Peyer's patch (tissue), 4 donors: ENCODE measurements at regions not wholly inside any gene's neighbourhood (a gene's known extent, or its start where the extent isn't known, plus 50 kb on each side); places are given as distances from the start of the nearest gene placed in this dataset.

Source experiments
- DNase-seq, 3 donors: peaks; one replicate each; pipeline ENCODE4 v3.0.0-alpha.2; 2017 to 2019
- H3K27ac ChIP-seq, 4 donors: fragments of 200-600 bp; sonication (generic); one replicate each; pipeline ENCODE4 v1.5.1; 2016 to 2019
- H3K27me3 ChIP-seq, 2 donors: fragments of 200-600 bp; sonication (generic); one replicate each; pipeline ENCODE4 v1.5.1; 2019
- H3K36me3 ChIP-seq, 3 donors: fragments of 200-600 bp; sonication (generic); one replicate each; pipeline ENCODE4 v1.5.1; 2016 to 2019
- H3K4me1 ChIP-seq, 4 donors: fragments of 200-600 bp; sonication (generic); one replicate each; pipeline ENCODE4 v1.5.1; 2016 to 2019
- H3K4me3 ChIP-seq, 4 donors: fragments of 200-600 bp; sonication (generic); 1 replicate in 3 of 4; 2 replicates in 1 of 4; pipeline ENCODE4 v1.5.1; 2016 to 2019; ENCODE audit warnings: mild to moderate bottlenecking in 1 of 4
- H3K9me3 ChIP-seq, 4 donors: fragments of 200-600 bp; sonication (generic); one replicate each; pipeline ENCODE4 v1.5.1; 2016 to 2019; ENCODE audit warnings: mild to moderate bottlenecking in 1 of 4
- POLR2A ChIP-seq, 2 donors: fragments of 450-650 bp; IDR thresholded peaks; one replicate each; pipeline ENCODE4 v1.5.1; 2017; ENCODE audit warnings: antibody characterized with exemption in 2 of 2, mild to moderate bottlenecking in 2 of 2, moderate library complexity in 2 of 2
- TF ChIP-seq, protein P1 (sequence below), 6 experiments: fragments of 450-650 bp in 4 of 6; fragments of 200-600 bp in 2 of 6; sonication (generic) in 1 of 6; IDR thresholded peaks; one replicate each; pipeline ENCODE4 v1.5.1; 2017 to 2019; ENCODE audit warnings: antibody characterized with exemption in 6 of 6, mild to moderate bottlenecking in 3 of 6, moderate library complexity in 1 of 6

DNA sequence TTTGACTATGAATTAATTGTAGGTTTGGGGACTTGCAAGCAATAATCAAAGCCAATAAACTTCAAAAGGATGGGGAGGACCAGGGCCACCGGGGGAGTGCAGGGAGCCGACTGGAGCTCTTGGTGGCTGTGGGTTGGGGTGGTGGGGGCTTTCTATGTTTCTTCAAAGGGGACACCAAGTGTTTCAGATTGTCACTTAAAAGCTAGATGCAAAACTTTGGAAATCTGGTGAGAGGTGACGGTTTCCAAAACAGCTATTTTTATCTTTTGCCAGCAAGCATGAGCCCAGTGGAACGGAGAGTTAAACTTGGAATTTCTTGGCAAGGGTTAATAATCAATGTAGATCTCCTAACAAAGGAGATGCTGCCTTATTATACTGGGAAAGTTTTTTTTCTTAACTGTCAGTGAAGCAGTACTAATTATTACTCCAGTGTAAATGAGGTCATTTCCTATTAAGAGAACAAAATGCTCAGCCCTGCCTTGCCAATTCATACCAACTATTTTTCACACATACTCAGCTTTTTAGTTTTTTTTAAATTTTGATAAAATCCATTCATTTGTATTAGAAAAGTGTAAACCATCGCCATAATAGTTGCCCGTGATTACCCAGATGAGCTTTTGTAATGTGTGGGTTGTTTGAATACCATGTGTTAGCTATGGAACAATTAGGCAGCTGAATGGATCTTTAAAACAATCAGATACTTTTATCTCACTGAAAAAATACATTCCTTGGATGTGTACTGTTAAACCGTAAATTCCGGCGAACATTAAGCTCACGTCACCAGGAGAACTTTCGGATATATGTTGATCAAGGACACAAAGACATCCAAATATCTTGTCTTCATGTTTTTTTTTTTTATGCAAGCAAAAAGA is 95.9 kb upstream of the ZNF536 start:
- no peaks in the 10 kb centered on the region for H3K9me3 ChIP-seq
- H3K36me3 ChIP-seq: no peaks in the 10 kb centered on the region
- no peak for TF ChIP-seq POLR2A (IDR thresholded peaks at IDR 0.05)
- TF ChIP-seq, protein P1, sequence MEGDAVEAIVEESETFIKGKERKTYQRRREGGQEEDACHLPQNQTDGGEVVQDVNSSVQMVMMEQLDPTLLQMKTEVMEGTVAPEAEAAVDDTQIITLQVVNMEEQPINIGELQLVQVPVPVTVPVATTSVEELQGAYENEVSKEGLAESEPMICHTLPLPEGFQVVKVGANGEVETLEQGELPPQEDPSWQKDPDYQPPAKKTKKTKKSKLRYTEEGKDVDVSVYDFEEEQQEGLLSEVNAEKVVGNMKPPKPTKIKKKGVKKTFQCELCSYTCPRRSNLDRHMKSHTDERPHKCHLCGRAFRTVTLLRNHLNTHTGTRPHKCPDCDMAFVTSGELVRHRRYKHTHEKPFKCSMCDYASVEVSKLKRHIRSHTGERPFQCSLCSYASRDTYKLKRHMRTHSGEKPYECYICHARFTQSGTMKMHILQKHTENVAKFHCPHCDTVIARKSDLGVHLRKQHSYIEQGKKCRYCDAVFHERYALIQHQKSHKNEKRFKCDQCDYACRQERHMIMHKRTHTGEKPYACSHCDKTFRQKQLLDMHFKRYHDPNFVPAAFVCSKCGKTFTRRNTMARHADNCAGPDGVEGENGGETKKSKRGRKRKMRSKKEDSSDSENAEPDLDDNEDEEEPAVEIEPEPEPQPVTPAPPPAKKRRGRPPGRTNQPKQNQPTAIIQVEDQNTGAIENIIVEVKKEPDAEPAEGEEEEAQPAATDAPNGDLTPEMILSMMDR (IDR thresholded peaks at IDR 0.05): no peak
- no peak for DNase-seq
- H3K27ac ChIP-seq: no peak overlapping the region
- H3K4me3 ChIP-seq: no peak overlapping the region
- H3K4me1 ChIP-seq: no peaks in the 10 kb centered on the region
- no peaks in the 10 kb centered on the region for H3K27me3 ChIP-seq

DNA sequence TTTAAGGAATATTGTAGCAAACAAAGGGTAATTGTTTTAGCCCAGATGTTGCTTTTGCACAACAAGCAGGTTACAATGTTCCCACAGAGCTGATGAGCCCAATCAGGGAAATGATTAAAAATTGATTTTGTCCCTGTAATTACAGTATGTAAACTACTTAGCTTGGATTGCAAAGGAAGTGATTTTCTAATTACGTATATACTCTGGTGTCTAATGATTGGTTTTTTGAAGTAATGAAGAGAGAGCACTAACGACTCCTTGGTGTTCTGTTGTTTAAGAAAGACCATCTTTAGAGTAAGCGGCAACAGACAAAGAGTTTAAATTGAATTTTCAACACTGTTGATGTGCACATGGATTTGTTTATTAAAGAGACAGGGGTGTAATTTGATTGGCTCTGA is 95.3 kb upstream of the ZNF536 start:
- TF ChIP-seq POLR2A (IDR thresholded peaks at IDR 0.05): no peak
- TF ChIP-seq, protein P1 (IDR thresholded peaks at IDR 0.05): no peak
- DNase-seq: no peak

DNA sequence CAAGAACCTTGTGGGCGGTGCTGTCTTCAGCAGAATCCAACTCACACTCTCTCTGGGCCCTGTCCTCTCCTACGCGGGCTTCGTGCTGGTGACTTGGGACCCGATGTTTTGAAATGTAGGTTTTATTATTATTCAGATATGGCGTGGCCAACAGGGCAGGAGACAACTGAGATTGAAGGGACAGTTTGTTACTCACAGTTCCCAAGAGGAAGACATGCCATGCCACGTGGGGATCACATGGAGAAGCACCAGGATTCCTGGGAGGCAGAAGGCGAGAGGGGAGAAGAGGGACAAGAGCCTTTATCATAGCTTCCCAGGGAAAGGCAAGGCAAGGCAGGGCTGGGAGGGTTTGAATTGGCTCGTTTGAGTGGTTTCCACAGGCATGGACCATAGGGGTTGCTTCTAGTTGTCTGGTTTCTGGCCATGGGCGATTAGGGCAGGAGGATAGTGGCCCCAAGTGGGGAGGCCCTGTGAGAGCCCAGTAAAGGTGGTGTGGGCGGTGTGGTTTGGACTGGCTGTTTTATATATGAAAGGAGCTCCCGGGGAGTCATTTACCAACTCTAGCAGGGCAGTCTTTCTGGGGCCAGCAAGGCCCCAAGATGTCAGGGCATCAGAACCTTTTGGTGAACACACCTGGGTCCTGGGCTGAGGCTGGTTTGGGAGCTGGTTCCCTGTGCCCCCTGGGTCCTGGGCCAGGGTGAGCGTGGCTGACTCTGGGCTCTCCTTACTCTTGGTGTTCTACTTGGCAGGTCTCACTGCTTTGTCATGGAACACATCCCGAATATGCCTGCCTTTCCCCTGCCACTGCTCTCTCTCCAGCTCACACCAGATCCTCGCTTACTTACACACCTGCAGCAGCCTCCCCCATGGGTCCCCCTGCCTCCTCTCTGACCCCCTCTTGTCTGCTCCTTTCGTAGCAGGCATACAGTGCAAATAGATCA is 94.0 kb upstream of the ZNF536 start:
- DNase-seq: no peak
- Histone ChIP-seq H3K9me3 (no peaks in the 10 kb centered on the region), H3K27ac (no peak overlapping the region), H3K4me3 (no peak overlapping the region), H3K27me3 (no peaks in the 10 kb centered on the region), H3K4me1 (no peaks in the 10 kb centered on the region), H3K36me3 (no peaks in the 10 kb centered on the region)
- TF ChIP-seq POLR2A (IDR thresholded peaks at IDR 0.05): no peak
- TF ChIP-seq, protein P1 (IDR thresholded peaks at IDR 0.05): no peak

More for the DNA sequence above, 95.3 kb upstream of the ZNF536 start:
- Histone ChIP-seq H3K4me3 (no peak overlapping the region), H3K27me3 (no peaks in the 10 kb centered on the region), H3K36me3 (no peaks in the 10 kb centered on the region), H3K27ac (no peak overlapping the region), H3K9me3 (no peaks in the 10 kb centered on the region), H3K4me1 (no peaks in the 10 kb centered on the region)

DNA sequence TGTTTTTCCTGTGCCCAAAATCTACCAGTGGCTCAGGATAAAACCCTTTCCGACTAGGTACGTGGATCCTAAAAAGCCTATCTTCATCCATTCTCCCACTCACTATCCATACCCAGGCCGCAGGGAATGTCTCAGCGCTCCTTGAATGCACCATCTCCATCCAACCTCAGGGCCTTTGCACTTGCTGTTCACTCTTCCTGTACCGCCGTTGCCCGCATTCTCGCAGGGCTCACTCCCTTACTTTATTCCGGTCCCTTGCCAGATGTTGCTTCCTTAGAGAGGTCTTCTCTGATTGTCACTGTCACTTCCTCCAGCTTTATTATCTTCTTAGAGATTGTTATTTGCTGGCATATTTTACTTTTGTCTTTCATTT is 93.3 kb upstream of the ZNF536 start:
- Histone ChIP-seq H3K27me3 (no peaks in the 10 kb centered on the region), H3K4me3 (no peak overlapping the region), H3K36me3 (no peaks in the 10 kb centered on the region), H3K4me1 (no peaks in the 10 kb centered on the region), H3K9me3 (no peaks in the 10 kb centered on the region), H3K27ac (no peak overlapping the region)
- TF ChIP-seq, protein P1 (IDR thresholded peaks at IDR 0.05): no peak
- no peak for TF ChIP-seq POLR2A (IDR thresholded peaks at IDR 0.05)
- DNase-seq: no peak

DNA sequence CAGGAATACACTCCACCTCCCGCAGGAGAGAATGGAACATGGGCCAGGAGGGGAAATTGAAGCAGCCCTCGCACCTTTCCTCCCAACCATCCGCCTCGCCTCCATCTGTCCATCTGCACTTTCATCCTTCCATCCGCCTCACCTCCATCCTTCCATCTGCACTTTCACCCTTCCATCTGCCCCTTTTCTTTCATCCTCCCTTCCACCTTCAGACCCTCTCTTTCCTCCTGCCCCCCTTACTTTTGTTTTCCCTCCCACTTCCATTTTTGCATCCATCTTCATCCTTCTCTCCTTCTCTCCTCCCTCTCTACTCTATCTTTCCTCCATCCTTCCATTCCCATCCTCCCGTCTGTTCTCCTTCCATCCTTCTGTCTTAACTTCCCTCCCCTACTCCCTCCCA is 92.2 kb upstream of the ZNF536 start:
- DNase-seq: no peak
- Histone ChIP-seq H3K9me3 (no peaks in the 10 kb centered on the region), H3K27ac (no peak overlapping the region), H3K36me3 (no peaks in the 10 kb centered on the region), H3K4me3 (no peak overlapping the region), H3K4me1 (no peaks in the 10 kb centered on the region), H3K27me3 (no peaks in the 10 kb centered on the region)
- TF ChIP-seq, protein P1 (IDR thresholded peaks at IDR 0.05): no peak
